ENCODE measurements at regions not wholly inside any gene's neighbourhood (a gene's known extent, or its start where the extent isn't known, plus 50 kb on each side); places are given as distances from the start of the nearest gene placed in this dataset.

- TF ChIP-seq NUFIP1 (IDR thresholded peaks at IDR 0.05; ENCODE audit: partially characterized antibody), result no peak
- no peak for TF ChIP-seq NR3C1 (CRISPR knock-in tag; IDR thresholded peaks at IDR 0.05)
- TF ChIP-seq FOXP1 (CRISPR knock-in tag; IDR thresholded peaks at IDR 0.05), result no peak
- TF ChIP-seq FOXM1 (IDR thresholded peaks at IDR 0.05; ENCODE audit: low read depth), result no peak
- no peak for TF ChIP-seq FOXM1 (CRISPR knock-in tag; IDR thresholded peaks at IDR 0.05; ENCODE audit: low read depth)
- TF ChIP-seq, protein P1, sequence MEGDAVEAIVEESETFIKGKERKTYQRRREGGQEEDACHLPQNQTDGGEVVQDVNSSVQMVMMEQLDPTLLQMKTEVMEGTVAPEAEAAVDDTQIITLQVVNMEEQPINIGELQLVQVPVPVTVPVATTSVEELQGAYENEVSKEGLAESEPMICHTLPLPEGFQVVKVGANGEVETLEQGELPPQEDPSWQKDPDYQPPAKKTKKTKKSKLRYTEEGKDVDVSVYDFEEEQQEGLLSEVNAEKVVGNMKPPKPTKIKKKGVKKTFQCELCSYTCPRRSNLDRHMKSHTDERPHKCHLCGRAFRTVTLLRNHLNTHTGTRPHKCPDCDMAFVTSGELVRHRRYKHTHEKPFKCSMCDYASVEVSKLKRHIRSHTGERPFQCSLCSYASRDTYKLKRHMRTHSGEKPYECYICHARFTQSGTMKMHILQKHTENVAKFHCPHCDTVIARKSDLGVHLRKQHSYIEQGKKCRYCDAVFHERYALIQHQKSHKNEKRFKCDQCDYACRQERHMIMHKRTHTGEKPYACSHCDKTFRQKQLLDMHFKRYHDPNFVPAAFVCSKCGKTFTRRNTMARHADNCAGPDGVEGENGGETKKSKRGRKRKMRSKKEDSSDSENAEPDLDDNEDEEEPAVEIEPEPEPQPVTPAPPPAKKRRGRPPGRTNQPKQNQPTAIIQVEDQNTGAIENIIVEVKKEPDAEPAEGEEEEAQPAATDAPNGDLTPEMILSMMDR (IDR thresholded peaks at IDR 0.05 in 2 of 3, conservative IDR thresholded peaks at IDR 0.05 in 1 of 3; ENCODE audit: insufficient read depth in 2 of 3, low read depth in 1 of 3, low read length in 3 of 3), result no peak
- no peak for TF ChIP-seq EGR1 (conservative IDR thresholded peaks at IDR 0.05)
- TF ChIP-seq SAFB (IDR thresholded peaks at IDR 0.05; ENCODE audit: borderline replicate concordance, low read depth, low read length), result no peak
- TF ChIP-seq MEF2D (tag; conservative IDR thresholded peaks at IDR 0.05; ENCODE audit: low read depth), result no peak
- no peak for TF ChIP-seq FOS (IDR thresholded peaks at IDR 0.05; ENCODE audit: extremely low read depth, insufficient read length)
Measured at GRCh38 chr1:200234938-200235337, 174.9 kb downstream of the ZNF281 start.
